ENCODE measurements at regions not wholly inside any gene's neighbourhood (a gene's known extent, or its start where the extent isn't known, plus 50 kb on each side); places are given as distances from the start of the nearest gene placed in this dataset.

- Histone ChIP-seq H3K4me1 (no peaks in the 10 kb centered on the region), H3K36me3 (no peaks in the 10 kb centered on the region), H3K4me3 (no peak overlapping the region), H3K27ac (no peak overlapping the region), H3K27me3 (no peaks in the 10 kb centered on the region), H3K9me3 (no peaks in the 10 kb centered on the region)
- TF ChIP-seq CTCF (IDR thresholded peaks at IDR 0.05) (no peak), EP300 (IDR thresholded peaks at IDR 0.05) (no peak), POLR2A (IDR thresholded peaks at IDR 0.05) (no peak), POLR2AphosphoS5 (IDR thresholded peaks at IDR 0.05) (no peak)
- 36% methylated on average over 1 of the region's 1 CpG; no CpG with 5 or more reads in 1 of the 2 donors for whole genome bisulfite sequencing, 2 donors (ENCODE audit: low coverage in 1 of 2)
- no peak for ATAC-seq
These were observed 431.1 kb upstream of the HTR2C start for GRCh38 chrX:114152801-114153200.

- H3K27me3 ChIP-seq: no peaks in the 10 kb centered on the region
- no peak for ATAC-seq
- H3K4me1 ChIP-seq: no peaks in the 10 kb centered on the region
- no peaks in the 10 kb centered on the region for H3K36me3 ChIP-seq
- no peaks in the 10 kb centered on the region for H3K9me3 ChIP-seq
- H3K4me3 ChIP-seq: no peak overlapping the region
- TF ChIP-seq POLR2AphosphoS5 (IDR thresholded peaks at IDR 0.05) (no peak), POLR2A (IDR thresholded peaks at IDR 0.05) (no peak)
- WGBS, 2 donors (ENCODE audit: low coverage in 1 of 2): 78% methylated on average over 1 of the region's 1 CpG; no CpG with 5 or more reads in 1 of the 2 donors
- no peak overlapping the region for H3K27ac ChIP-seq
These were observed 431.8 kb upstream of the HTR2C start for GRCh38 chrX:114152130-114152529.

- H3K9me3 ChIP-seq: no peaks in the 10 kb centered on the region
- TF ChIP-seq POLR2A (IDR thresholded peaks at IDR 0.05): no peak
- no peak for TF ChIP-seq POLR2AphosphoS5 (IDR thresholded peaks at IDR 0.05)
- no peak for TF ChIP-seq CTCF (IDR thresholded peaks at IDR 0.05)
- TF ChIP-seq EP300 (IDR thresholded peaks at IDR 0.05): no peak
These were observed 449.4 kb upstream of the HTR2C start for GRCh38 chrX:114134465-114134864.

GRCh38 chrX:114127411-114128025 lies 456.4 kb upstream of the HTR2C start:
- WGBS, 2 donors (ENCODE audit: low coverage in 1 of 2): no CpG with 5 or more reads among the region's 13 CpGs

More at GRCh38 chrX:114134465-114134864, 449.4 kb upstream of the HTR2C start:
- H3K27me3 ChIP-seq: no peaks in the 10 kb centered on the region
- no peak overlapping the region for H3K4me3 ChIP-seq
- no peak overlapping the region for H3K27ac ChIP-seq
- H3K36me3 ChIP-seq: no peaks in the 10 kb centered on the region
- H3K4me1 ChIP-seq: no peaks in the 10 kb centered on the region
- WGBS, 2 donors (ENCODE audit: low coverage in 1 of 2): 38 to 63% methylated on average over 1 of the region's 1 CpG
- no peak for ATAC-seq

GRCh38 chrX:114127005-114127404 lies 456.9 kb upstream of the HTR2C start:
- ATAC-seq: no peak
- Histone ChIP-seq H3K36me3 (no peaks in the 10 kb centered on the region), H3K27ac (no peak overlapping the region), H3K9me3 (no peaks in the 10 kb centered on the region), H3K27me3 (no peaks in the 10 kb centered on the region), H3K4me1 (no peaks in the 10 kb centered on the region), H3K4me3 (no peak overlapping the region)
- TF ChIP-seq CTCF (IDR thresholded peaks at IDR 0.05): no peak
- TF ChIP-seq POLR2A (IDR thresholded peaks at IDR 0.05): no peak
- no peak for TF ChIP-seq EP300 (IDR thresholded peaks at IDR 0.05)
- no peak for TF ChIP-seq POLR2AphosphoS5 (IDR thresholded peaks at IDR 0.05)
- WGBS, 2 donors (ENCODE audit: low coverage in 1 of 2): no CpG with 5 or more reads among the region's 5 CpGs

More at GRCh38 chrX:114127411-114128025, 456.4 kb upstream of the HTR2C start:
- Histone ChIP-seq H3K27ac (no peak overlapping the region), H3K4me3 (no peak overlapping the region), H3K9me3 (no peaks in the 10 kb centered on the region), H3K27me3 (no peaks in the 10 kb centered on the region), H3K4me1 (no peaks in the 10 kb centered on the region), H3K36me3 (no peaks in the 10 kb centered on the region)
- TF ChIP-seq CTCF (IDR thresholded peaks at IDR 0.05): no peak
- no peak for TF ChIP-seq EP300 (IDR thresholded peaks at IDR 0.05)
- TF ChIP-seq POLR2AphosphoS5 (IDR thresholded peaks at IDR 0.05): no peak
- TF ChIP-seq POLR2A (IDR thresholded peaks at IDR 0.05): no peak
- no peak for ATAC-seq

All from gastroesophageal sphincter (tissue), 4 donors.